Activated CD8-positive, alpha-beta T cell treated with anti-CD3 and anti-CD28 coated beads, Interleukin-2, amount 10 ng/mL, durations not matched to agents 7 days and 5 days (primary cell): ENCODE measurements at regions not wholly inside any gene's neighbourhood (a gene's known extent, or its start where the extent isn't known, plus 50 kb on each side); places are given as distances from the start of the nearest gene placed in this dataset.

Experiments used
- ATAC-seq: fragments of 150-1000 bp; cut with Tn5 transposase; one replicate; pipeline ENCODE4 v1.10.0; 2021; ENCODE audit warnings: moderate library complexity
- CTCF ChIA-PET: fragments of 350-600 bp; sonication (Branson Sonifier 250); formaldehyde crosslinking; loops from one replicate; lab custom pipeline; 2021; ENCODE audit warnings: antibody characterized with exemption; lab: Charles Lee
- POLR2A ChIA-PET: fragments of 350-600 bp; sonication (Branson Sonifier 250); formaldehyde crosslinking; loops from one replicate; lab custom pipeline; 2021; ENCODE audit warnings: antibody characterized with exemption; lab: Charles Lee
- DNase-seq: peaks from one replicate; pipeline ENCODE4 v3.0.0-alpha.2; 2020
- H3K27ac Mint-ChIP-seq: one replicate; pipeline ENCODE4 v1.8.0; 2021; ENCODE audit warnings: mild to moderate bottlenecking, mixed read lengths
- H3K27me3 Mint-ChIP-seq: one replicate; pipeline ENCODE4 v1.8.0; 2021; ENCODE audit warnings: low read depth, mixed read lengths
- H3K36me3 Mint-ChIP-seq: one replicate; pipeline ENCODE4 v1.8.0; 2021; ENCODE audit warnings: low read depth, mixed read lengths
- H3K4me1 Mint-ChIP-seq: one replicate; pipeline ENCODE4 v1.8.0; 2021; ENCODE audit warnings: low read depth, mixed read lengths
- H3K4me3 Mint-ChIP-seq: one replicate; pipeline ENCODE4 v1.8.0; 2021; ENCODE audit warnings: mild to moderate bottlenecking, mixed read lengths
- H3K9me3 Mint-ChIP-seq: one replicate; pipeline ENCODE4 v1.8.0; 2022; ENCODE audit warnings: mixed read lengths; ENCODE audit not compliant: insufficient read depth

- Mint-ChIP-seq H3K4me1 (no peaks in the 10 kb centered on the region), H3K27ac (no peak overlapping the region), H3K27me3 (no peaks in the 10 kb centered on the region), H3K9me3 (no peaks in the 10 kb centered on the region), H3K4me3 (no peak overlapping the region), H3K36me3 (no peaks in the 10 kb centered on the region)
- POLR2A ChIA-PET, result interaction anchor here (1.4 kb wide), 1 partner anchor 12 kb away, joined by 3 read pairs; no protein-coding TSS in a partner anchor
- CTCF ChIA-PET, result interaction anchor here (1.1 kb wide), 1 partner anchor 19 kb away, joined by 3 read pairs; no protein-coding TSS in a partner anchor
- ATAC-seq (no peak), DNase-seq (no peak)
These were observed 644.1 kb downstream of the LMO4 start for GRCh38 chr1:87972811-87973210.

GRCh38 chr1:87973896-87974295 is 645.2 kb downstream of the LMO4 start:
- ChIA-PET POLR2A (no interaction called here), CTCF (interaction anchor here (1.1 kb wide), 1 partner anchor 20 kb away, joined by 3 read pairs; no protein-coding TSS in a partner anchor)
- no peak overlapping the region for H3K4me3 Mint-ChIP-seq
- H3K36me3 Mint-ChIP-seq, result no peaks in the 10 kb centered on the region
- DNase-seq (no peak), ATAC-seq (no peak)
- no peaks in the 10 kb centered on the region for H3K27me3 Mint-ChIP-seq
- H3K4me1 Mint-ChIP-seq, result no peaks in the 10 kb centered on the region
- no peaks in the 10 kb centered on the region for H3K9me3 Mint-ChIP-seq
- no peak overlapping the region for H3K27ac Mint-ChIP-seq

GRCh38 chr1:87976316-87976715 is 647.6 kb downstream of the LMO4 start:
- CTCF ChIA-PET, result interaction anchor here (1.3 kb wide), 1 partner anchor 23 kb away, joined by 6 read pairs; no protein-coding TSS in a partner anchor
- no peaks in the 10 kb centered on the region for H3K9me3 Mint-ChIP-seq
- no peaks in the 10 kb centered on the region for H3K4me1 Mint-ChIP-seq
- POLR2A ChIA-PET, result no interaction called here
- no peak overlapping the region for H3K27ac Mint-ChIP-seq
- no peak for ATAC-seq
- no peaks in the 10 kb centered on the region for H3K36me3 Mint-ChIP-seq
- no peaks in the 10 kb centered on the region for H3K27me3 Mint-ChIP-seq
- H3K4me3 Mint-ChIP-seq, result no peak overlapping the region
- no peak for DNase-seq

DNA sequence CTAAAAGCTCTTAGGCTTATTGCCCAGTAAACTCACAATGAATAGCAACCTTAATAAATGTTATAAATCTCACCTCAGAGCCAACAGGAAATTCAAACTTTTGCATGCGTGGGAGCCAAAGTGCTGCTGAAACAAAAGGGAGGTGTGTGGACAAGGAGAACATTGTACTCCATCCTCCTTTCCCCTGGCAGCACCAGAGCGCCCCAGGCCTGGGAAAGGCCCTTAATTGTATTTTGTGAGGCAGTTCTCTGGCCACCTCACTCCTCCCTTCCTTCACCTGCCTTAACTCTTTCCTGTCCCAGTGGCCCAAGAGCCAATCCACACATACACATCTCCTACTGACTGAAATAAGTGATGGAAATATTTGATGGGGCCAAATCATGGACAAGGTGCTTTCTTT is 648.5 kb downstream of the LMO4 start:
- no peak overlapping the region for H3K27ac Mint-ChIP-seq
- no peaks in the 10 kb centered on the region for H3K9me3 Mint-ChIP-seq
- H3K27me3 Mint-ChIP-seq, result no peaks in the 10 kb centered on the region
- H3K36me3 Mint-ChIP-seq, result no peaks in the 10 kb centered on the region
- ChIA-PET CTCF (no interaction called here), POLR2A (interaction anchor here (0.6 kb wide), 1 partner anchor 1518 kb away, joined by 3 read pairs; no protein-coding TSS in a partner anchor)
- no peak for DNase-seq
- no peak overlapping the region for H3K4me3 Mint-ChIP-seq
- H3K4me1 Mint-ChIP-seq, result no peaks in the 10 kb centered on the region
- ATAC-seq, result no peak

- no peak overlapping the region for H3K4me3 Mint-ChIP-seq
- H3K9me3 Mint-ChIP-seq, result no peaks in the 10 kb centered on the region
- DNase-seq (no peak), ATAC-seq (no peak)
- peaks cover under 1% of the 10 kb centered on the region for H3K27me3 Mint-ChIP-seq
- ChIA-PET CTCF (no interaction called here), POLR2A (no interaction called here)
- H3K4me1 Mint-ChIP-seq, result no peaks in the 10 kb centered on the region
- H3K36me3 Mint-ChIP-seq, result no peaks in the 10 kb centered on the region
- H3K27ac Mint-ChIP-seq, result no peak overlapping the region
These were observed 650.4 kb downstream of the LMO4 start for GRCh38 chr1:87979079-87979478.

DNA sequence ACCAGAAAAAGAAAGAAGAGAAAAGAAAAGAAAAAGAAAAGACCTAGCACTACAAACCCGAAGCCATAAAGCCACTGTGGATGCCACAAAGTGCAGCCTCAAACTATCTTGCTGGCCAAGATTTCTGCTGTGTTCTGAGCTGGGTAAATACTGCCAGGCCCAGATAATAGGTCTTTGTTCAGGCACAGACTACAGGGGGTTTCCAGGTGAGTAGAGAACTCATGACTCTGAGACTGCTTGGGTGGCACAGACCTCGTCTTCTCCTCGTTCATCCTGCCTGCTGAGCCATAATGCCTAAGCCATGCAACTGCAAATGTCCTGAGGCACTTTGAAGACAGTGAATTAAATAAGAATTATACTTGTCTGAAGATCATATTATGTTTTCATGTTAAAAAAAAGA is 651.8 kb downstream of the LMO4 start:
- no peaks in the 10 kb centered on the region for H3K36me3 Mint-ChIP-seq
- DNase-seq, result no peak
- H3K27me3 Mint-ChIP-seq, result peaks cover 2% of the 10 kb centered on the region
- H3K9me3 Mint-ChIP-seq, result no peaks in the 10 kb centered on the region
- no peak overlapping the region for H3K27ac Mint-ChIP-seq
- H3K4me1 Mint-ChIP-seq, result no peaks in the 10 kb centered on the region
- POLR2A ChIA-PET, result no interaction called here
- no peak overlapping the region for H3K4me3 Mint-ChIP-seq
- no peak for ATAC-seq
- CTCF ChIA-PET, result no interaction called here

DNA sequence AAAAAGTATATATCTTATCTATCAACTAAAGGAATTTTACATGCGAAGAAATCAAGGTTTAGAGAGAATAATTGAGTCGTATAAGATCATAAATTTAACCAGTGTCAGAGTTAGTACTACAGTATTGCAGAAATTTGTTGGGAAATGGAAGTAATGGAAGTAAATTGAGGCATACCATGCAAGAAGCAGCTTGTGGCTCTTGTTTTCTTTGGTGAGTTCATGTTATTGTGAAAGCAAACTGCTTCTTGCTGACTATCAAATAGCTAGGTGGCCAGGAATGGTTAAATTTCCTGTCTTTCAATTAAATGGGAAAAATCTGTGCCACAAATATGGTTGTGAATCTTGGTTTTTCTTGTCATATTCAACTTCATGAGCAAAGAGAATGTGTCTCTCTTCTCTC is 652.7 kb downstream of the LMO4 start:
- DNase-seq (no peak), ATAC-seq (no peak)
- Mint-ChIP-seq H3K9me3 (no peaks in the 10 kb centered on the region), H3K4me1 (no peaks in the 10 kb centered on the region), H3K4me3 (no peak overlapping the region), H3K27ac (no peak overlapping the region), H3K27me3 (peaks cover 2% of the 10 kb centered on the region), H3K36me3 (no peaks in the 10 kb centered on the region)
- ChIA-PET CTCF (no interaction called here), POLR2A (no interaction called here)

DNA sequence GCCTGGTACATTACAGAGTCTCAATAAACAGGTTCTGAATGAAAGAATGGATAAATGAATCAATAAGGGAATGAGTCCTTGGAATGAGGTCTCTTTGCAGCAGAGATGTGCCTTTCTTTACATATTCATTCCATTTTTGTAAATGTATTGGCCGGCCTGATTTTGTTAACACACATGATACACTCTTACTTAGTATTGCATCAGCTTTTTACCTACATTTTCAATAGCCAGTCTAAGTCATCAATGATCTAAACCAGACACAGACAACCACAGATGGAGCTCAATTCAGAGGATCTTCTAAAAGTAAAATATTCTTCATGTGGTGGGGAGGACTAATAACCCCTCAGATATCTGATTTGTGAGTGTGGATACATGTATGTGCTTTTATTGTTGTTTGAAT is 653.1 kb downstream of the LMO4 start:
- Mint-ChIP-seq H3K27ac (no peak overlapping the region), H3K4me3 (no peak overlapping the region), H3K36me3 (no peaks in the 10 kb centered on the region), H3K9me3 (no peaks in the 10 kb centered on the region), H3K4me1 (no peaks in the 10 kb centered on the region), H3K27me3 (peaks cover 2% of the 10 kb centered on the region)
- POLR2A ChIA-PET, result no interaction called here
- no peak for DNase-seq
- CTCF ChIA-PET, result no interaction called here
- no peak for ATAC-seq

DNA sequence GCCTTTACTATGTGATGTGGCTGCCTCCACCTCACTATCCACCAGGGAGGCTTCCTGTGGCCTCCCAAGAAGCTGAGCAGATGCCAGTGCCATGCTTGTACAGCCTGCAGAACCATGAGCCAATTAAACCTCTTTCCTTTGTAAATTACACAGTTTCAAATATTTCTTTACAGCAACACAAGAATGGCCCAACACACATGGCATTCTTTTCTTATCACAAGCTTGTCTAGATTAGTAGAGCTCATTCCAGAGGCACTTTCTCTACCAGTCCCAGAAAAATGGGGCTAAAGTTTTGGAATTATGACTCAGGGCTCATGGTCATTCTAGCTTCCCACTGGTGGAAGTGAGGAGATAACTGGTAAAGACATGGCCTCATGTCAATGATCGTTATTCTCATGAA is 655.2 kb downstream of the LMO4 start:
- POLR2A ChIA-PET, result no interaction called here
- H3K9me3 Mint-ChIP-seq, result no peaks in the 10 kb centered on the region

DNA sequence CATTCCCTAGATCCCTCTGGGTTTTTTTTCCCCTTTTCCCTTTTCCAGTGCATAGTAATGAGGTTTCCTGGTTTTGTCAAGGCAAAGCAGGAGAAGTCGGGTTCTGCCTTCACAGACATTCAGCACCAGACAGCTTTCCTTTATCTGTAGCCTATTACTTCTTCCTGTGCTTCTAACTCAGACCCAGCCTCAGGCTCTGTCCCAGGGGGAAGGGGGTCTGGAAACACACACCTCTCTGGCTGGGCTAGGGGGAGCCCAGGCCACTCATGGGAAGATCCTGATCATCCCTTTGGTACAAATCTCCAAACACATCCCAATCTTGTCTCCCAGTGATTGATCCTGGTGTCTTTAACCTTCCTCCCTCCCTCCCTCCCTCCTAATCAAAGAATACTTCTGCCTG is 656.4 kb downstream of the LMO4 start:
- H3K4me3 Mint-ChIP-seq, result no peak overlapping the region

More for the DNA sequence above, 655.2 kb downstream of the LMO4 start:
- no peak overlapping the region for H3K4me3 Mint-ChIP-seq
- ATAC-seq, result no peak
- CTCF ChIA-PET, result interaction anchor here (1.0 kb wide), 1 partner anchor 30 kb away, joined by 3 read pairs; no protein-coding TSS in a partner anchor
- no peak for DNase-seq
- no peak overlapping the region for H3K27ac Mint-ChIP-seq
- no peaks in the 10 kb centered on the region for H3K36me3 Mint-ChIP-seq
- no peaks in the 10 kb centered on the region for H3K4me1 Mint-ChIP-seq
- peaks cover 2% of the 10 kb centered on the region for H3K27me3 Mint-ChIP-seq

DNA sequence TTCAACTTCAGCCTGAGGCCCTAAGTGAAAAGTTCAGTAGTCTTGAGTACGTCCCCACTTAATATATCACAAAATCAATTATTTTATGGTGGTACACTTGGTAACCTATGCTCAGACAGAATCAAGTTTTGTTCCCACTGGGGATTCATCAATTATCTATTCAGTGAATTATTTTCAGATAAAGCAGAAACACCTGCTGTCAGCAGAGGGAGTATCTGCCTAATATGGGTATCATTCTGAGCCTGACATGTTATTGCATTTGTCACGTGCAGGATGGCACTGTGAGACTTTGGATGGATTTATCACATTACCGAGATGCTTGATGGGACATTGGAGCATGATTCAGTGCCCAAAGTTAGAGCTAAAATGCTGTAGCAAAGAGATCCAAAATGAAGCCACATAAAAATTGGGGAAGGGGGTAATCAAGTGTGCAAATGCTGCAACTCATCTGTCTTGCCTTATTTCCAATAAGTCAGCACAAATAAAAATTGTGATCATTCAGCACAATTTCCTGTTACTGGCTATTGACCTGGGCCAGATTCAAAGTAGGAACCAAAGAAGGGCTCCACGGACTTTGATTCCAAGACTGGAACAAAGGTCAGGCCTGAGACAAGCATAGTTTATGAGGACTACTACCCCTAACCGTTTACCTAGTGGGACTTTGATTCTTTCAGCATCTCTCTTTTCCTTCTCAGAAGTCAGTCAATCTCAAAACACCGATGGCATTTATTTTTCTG is 657.6 kb downstream of the LMO4 start:
- DNase-seq (no peak), ATAC-seq (no peak)
- Mint-ChIP-seq H3K4me3 (no peak overlapping the region), H3K9me3 (no peaks in the 10 kb centered on the region), H3K4me1 (no peaks in the 10 kb centered on the region), H3K27ac (no peak overlapping the region), H3K27me3 (peaks cover 2% of the 10 kb centered on the region), H3K36me3 (no peaks in the 10 kb centered on the region)
- ChIA-PET CTCF (interaction anchor here (1.0 kb wide), 1 partner anchor 420 kb away, joined by 3 read pairs; no protein-coding TSS in a partner anchor), POLR2A (no interaction called here)

More for the DNA sequence above, 656.4 kb downstream of the LMO4 start:
- H3K4me1 Mint-ChIP-seq, result no peaks in the 10 kb centered on the region
- H3K9me3 Mint-ChIP-seq, result no peaks in the 10 kb centered on the region
- no peak for DNase-seq
- peaks cover 2% of the 10 kb centered on the region for H3K27me3 Mint-ChIP-seq
- ChIA-PET CTCF (interaction anchor here (1.0 kb wide), 1 partner anchor 419 kb away, joined by 3 read pairs; no protein-coding TSS in a partner anchor), POLR2A (no interaction called here)
- ATAC-seq, result no peak
- no peak overlapping the region for H3K27ac Mint-ChIP-seq
- no peaks in the 10 kb centered on the region for H3K36me3 Mint-ChIP-seq

DNA sequence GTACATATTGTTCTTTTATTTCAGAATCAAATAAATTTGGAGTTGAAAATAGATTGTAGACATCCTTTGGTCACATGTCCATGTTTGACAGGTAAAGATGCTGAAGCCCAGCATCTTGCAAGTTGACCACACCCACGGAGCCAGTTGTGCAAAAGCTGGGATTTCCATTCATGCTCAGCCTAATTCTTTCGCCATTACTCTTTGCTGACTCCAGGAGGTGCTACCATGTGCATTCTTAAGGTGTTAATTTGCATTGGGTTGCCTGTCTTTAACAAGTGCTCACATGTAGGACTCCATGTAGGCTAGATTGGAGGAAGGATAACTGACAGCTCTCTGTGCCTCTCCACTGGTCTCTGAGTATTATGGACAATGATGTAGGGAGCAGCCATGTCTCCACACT is 660.7 kb downstream of the LMO4 start:
- Mint-ChIP-seq H3K9me3 (no peaks in the 10 kb centered on the region), H3K27ac (no peak overlapping the region), H3K4me3 (no peak overlapping the region), H3K4me1 (no peaks in the 10 kb centered on the region), H3K27me3 (no peaks in the 10 kb centered on the region), H3K36me3 (no peaks in the 10 kb centered on the region)
- ChIA-PET CTCF (no interaction called here), POLR2A (no interaction called here)
- no peak for ATAC-seq
- DNase-seq, result no peak
